ENCODE measurements at regions not wholly inside any gene's neighbourhood (a gene's known extent, or its start where the extent isn't known, plus 50 kb on each side); places are given as distances from the start of the nearest gene placed in this dataset.

DNA sequence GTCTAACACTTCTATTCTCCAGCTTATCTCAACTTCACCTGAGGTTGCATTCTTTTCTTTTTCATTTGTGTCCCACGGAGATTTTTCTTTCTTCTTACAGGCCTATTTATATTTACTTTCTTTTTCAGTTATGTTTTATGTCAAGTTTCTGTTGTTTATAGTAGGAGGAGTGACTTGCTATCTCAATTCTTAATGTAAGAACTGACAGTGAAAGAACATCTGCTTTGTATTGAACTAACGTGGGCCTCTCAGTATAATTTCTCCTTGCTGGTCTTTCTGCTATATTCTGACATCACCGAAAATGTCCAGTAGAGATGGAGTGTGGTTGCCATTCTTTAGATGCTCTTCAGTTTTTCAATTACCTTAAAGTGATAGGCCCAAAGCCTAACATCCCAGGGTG is 521.7 kb downstream of the EPM2A start:
- TF ChIP-seq POLR2A (IDR thresholded peaks at IDR 0.05) = no peak
- TF ChIP-seq, protein P1, sequence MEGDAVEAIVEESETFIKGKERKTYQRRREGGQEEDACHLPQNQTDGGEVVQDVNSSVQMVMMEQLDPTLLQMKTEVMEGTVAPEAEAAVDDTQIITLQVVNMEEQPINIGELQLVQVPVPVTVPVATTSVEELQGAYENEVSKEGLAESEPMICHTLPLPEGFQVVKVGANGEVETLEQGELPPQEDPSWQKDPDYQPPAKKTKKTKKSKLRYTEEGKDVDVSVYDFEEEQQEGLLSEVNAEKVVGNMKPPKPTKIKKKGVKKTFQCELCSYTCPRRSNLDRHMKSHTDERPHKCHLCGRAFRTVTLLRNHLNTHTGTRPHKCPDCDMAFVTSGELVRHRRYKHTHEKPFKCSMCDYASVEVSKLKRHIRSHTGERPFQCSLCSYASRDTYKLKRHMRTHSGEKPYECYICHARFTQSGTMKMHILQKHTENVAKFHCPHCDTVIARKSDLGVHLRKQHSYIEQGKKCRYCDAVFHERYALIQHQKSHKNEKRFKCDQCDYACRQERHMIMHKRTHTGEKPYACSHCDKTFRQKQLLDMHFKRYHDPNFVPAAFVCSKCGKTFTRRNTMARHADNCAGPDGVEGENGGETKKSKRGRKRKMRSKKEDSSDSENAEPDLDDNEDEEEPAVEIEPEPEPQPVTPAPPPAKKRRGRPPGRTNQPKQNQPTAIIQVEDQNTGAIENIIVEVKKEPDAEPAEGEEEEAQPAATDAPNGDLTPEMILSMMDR (IDR thresholded peaks at IDR 0.05) = no peak
- no peak for TF ChIP-seq POLR2AphosphoS5 (IDR thresholded peaks at IDR 0.05)

All from suprapubic skin (tissue), 4 donors.